ENCODE measurements at regions not wholly inside any gene's neighbourhood (a gene's known extent, or its start where the extent isn't known, plus 50 kb on each side); places are given as distances from the start of the nearest gene placed in this dataset.

GRCh38 chr4:11511321-11511720 is 82.6 kb upstream of the HS3ST1 start:
- no peaks in the 10 kb centered on the region for H3K4me1 ChIP-seq
- no peak overlapping the region for H3K4me3 ChIP-seq
- H3K36me3 ChIP-seq = no peaks in the 10 kb centered on the region
- no peaks in the 10 kb centered on the region for H3K27me3 ChIP-seq
- H3K27ac ChIP-seq = no peak overlapping the region
- DNase-seq = no peak
- 76 to 77% methylated on average over 3 of the region's 3 CpGs for WGBS, 2 donors
- intact Hi-C loops (cut with DNase I) = no loop called here
- no peaks in the 10 kb centered on the region for H3K9me3 ChIP-seq
- no peak for TF ChIP-seq POLR2AphosphoS5 (IDR thresholded peaks at IDR 0.05)
- TF ChIP-seq CTCF (IDR thresholded peaks at IDR 0.05) = no peak
- no peak for TF ChIP-seq POLR2A (IDR thresholded peaks at IDR 0.05)
- no peak for TF ChIP-seq EP300 (IDR thresholded peaks at IDR 0.05)

GRCh38 chr4:11507920-11508319 is 79.2 kb upstream of the HS3ST1 start:
- TF ChIP-seq EP300 (IDR thresholded peaks at IDR 0.05) (no peak), POLR2A (IDR thresholded peaks at IDR 0.05) (no peak), CTCF (IDR thresholded peaks at IDR 0.05) (no peak), POLR2AphosphoS5 (IDR thresholded peaks at IDR 0.05) (no peak)
- H3K27ac ChIP-seq = no peak overlapping the region
- no peaks in the 10 kb centered on the region for H3K27me3 ChIP-seq
- H3K4me1 ChIP-seq = no peaks in the 10 kb centered on the region
- intact Hi-C loops (cut with DNase I) = no loop called here
- H3K9me3 ChIP-seq = no peaks in the 10 kb centered on the region
- no peaks in the 10 kb centered on the region for H3K36me3 ChIP-seq
- WGBS, 2 donors = 82 to 87% methylated on average over 3 of the region's 3 CpGs
- DNase-seq = no peak
- H3K4me3 ChIP-seq = no peak overlapping the region

- TF ChIP-seq POLR2AphosphoS5 (IDR thresholded peaks at IDR 0.05) = no peak
- no peak for TF ChIP-seq CTCF (IDR thresholded peaks at IDR 0.05)
- no peak for TF ChIP-seq EP300 (IDR thresholded peaks at IDR 0.05)
- TF ChIP-seq POLR2A (IDR thresholded peaks at IDR 0.05) = no peak
- no peaks in the 10 kb centered on the region for H3K27me3 ChIP-seq
- DNase-seq = no peak
- intact Hi-C loops (cut with DNase I) = no loop called here
- H3K4me1 ChIP-seq = no peaks in the 10 kb centered on the region
- no peaks in the 10 kb centered on the region for H3K36me3 ChIP-seq
- no peak overlapping the region for H3K27ac ChIP-seq
- WGBS, 2 donors = 95 to 96% methylated on average over 4 of the region's 4 CpGs
- H3K9me3 ChIP-seq = peaks cover 0 to 1% (median 0%) of the 10 kb centered on the region in 4 donors
- no peak overlapping the region for H3K4me3 ChIP-seq
Observed at GRCh38 chr4:11506194-11506593, 77.5 kb upstream of the HS3ST1 start.

- Histone ChIP-seq H3K27ac (no peak overlapping the region), H3K4me3 (no peak overlapping the region), H3K4me1 (no peaks in the 10 kb centered on the region), H3K9me3 (peaks cover 0 to 1% (median 0%) of the 10 kb centered on the region in 4 donors), H3K27me3 (no peaks in the 10 kb centered on the region), H3K36me3 (no peaks in the 10 kb centered on the region)
- TF ChIP-seq EP300 (IDR thresholded peaks at IDR 0.05) (no peak), CTCF (IDR thresholded peaks at IDR 0.05) (no peak), POLR2A (IDR thresholded peaks at IDR 0.05) (no peak), POLR2AphosphoS5 (IDR thresholded peaks at IDR 0.05) (peak in 1 of 4 donors; percentile 32)
- intact Hi-C loops (cut with DNase I) = no loop called here
- DNase-seq = no peak
- WGBS, 2 donors = 11 to 42% methylated on average over 5 of the region's 5 CpGs
Observed at GRCh38 chr4:11505221-11505971, 76.7 kb upstream of the HS3ST1 start.

- intact Hi-C loops (cut with DNase I) = no loop called here
- 60 to 67% methylated on average over 3 of the region's 3 CpGs for WGBS, 2 donors
- Histone ChIP-seq H3K36me3 (no peaks in the 10 kb centered on the region), H3K27me3 (no peaks in the 10 kb centered on the region), H3K4me1 (no peaks in the 10 kb centered on the region), H3K9me3 (peaks cover 0 to 1% (median 0%) of the 10 kb centered on the region in 4 donors), H3K4me3 (no peak overlapping the region), H3K27ac (no peak overlapping the region)
- TF ChIP-seq CTCF (IDR thresholded peaks at IDR 0.05) = no peak
- no peak for TF ChIP-seq EP300 (IDR thresholded peaks at IDR 0.05)
- TF ChIP-seq POLR2A (IDR thresholded peaks at IDR 0.05) = no peak
- no peak for TF ChIP-seq POLR2AphosphoS5 (IDR thresholded peaks at IDR 0.05)
- no peak for DNase-seq
Observed at GRCh38 chr4:11503166-11503565, 74.5 kb upstream of the HS3ST1 start.

Measured in sigmoid colon (tissue), 6 donors.